H9 (cell line): ENCODE measurements at regions not wholly inside any gene's neighbourhood (a gene's known extent, or its start where the extent isn't known, plus 50 kb on each side); places are given as distances from the start of the nearest gene placed in this dataset.

Experiments
- DNase-seq: peaks from one replicate; pipeline ENCODE4 v3.0.0-alpha.2; 2017
- H2AFZ ChIP-seq: one replicate; pipeline ENCODE4 v1.6.1; 2013; ENCODE audit warnings: mild to moderate bottlenecking, low read length, control low read depth, moderate library complexity
- H2AK5ac ChIP-seq: 2 replicates; pipeline ENCODE4 v1.6.1; 2013; ENCODE audit warnings: low read length, control low read depth, mixed read lengths; ENCODE audit not compliant: insufficient read length
- H2BK120ac ChIP-seq: one replicate; pipeline ENCODE4 v1.6.1; 2013; ENCODE audit warnings: low read depth, mild to moderate bottlenecking, low read length, control low read depth, inconsistent platforms; ENCODE audit not compliant: poor library complexity, severe bottlenecking
- H2BK12ac ChIP-seq: 2 replicates; pipeline ENCODE4 v1.6.1; 2013; ENCODE audit warnings: low read length, control low read depth, mixed read lengths, low read depth; ENCODE audit not compliant: insufficient read length
- H2BK15ac ChIP-seq: 2 replicates; pipeline ENCODE4 v1.6.1; 2013; ENCODE audit warnings: low read depth, low read length, control low read depth
- H2BK20ac ChIP-seq: one replicate; pipeline ENCODE4 v1.6.1; 2013; ENCODE audit warnings: low read depth, mild to moderate bottlenecking, low read length, control low read depth, inconsistent platforms; ENCODE audit not compliant: poor library complexity, severe bottlenecking
- H2BK5ac ChIP-seq: 2 replicates; pipeline ENCODE4 v1.6.1; 2013; ENCODE audit warnings: low read length, control low read depth, mixed read lengths; ENCODE audit not compliant: insufficient read length
- H3K14ac ChIP-seq: 2 replicates; pipeline ENCODE4 v1.6.1; 2013; ENCODE audit warnings: low read length, control low read depth; ENCODE audit not compliant: insufficient read depth
- H3K18ac ChIP-seq: 2 replicates; pipeline ENCODE4 v1.6.1; 2013; ENCODE audit warnings: low read depth, mild to moderate bottlenecking, mixed read lengths, low read length, control low read depth; ENCODE audit not compliant: insufficient read length
- H3K23ac ChIP-seq: 2 replicates; pipeline ENCODE4 v1.6.1; 2013; ENCODE audit warnings: low read length, control low read depth, mixed read lengths, low read depth; ENCODE audit not compliant: insufficient read length
- H3K23me2 ChIP-seq: 2 replicates; pipeline ENCODE4 v1.6.1; 2013; ENCODE audit warnings: low read depth, mild to moderate bottlenecking, mixed read lengths, low read length, control low read depth; ENCODE audit not compliant: insufficient read length, poor library complexity, severe bottlenecking
- H3K27ac ChIP-seq: 2 replicates; pipeline ENCODE4 v1.5.1; 2013; ENCODE audit warnings: low read length, control low read depth, mixed read lengths, low read depth; ENCODE audit not compliant: insufficient read length
- H3K27me3 ChIP-seq: 2 replicates; pipeline ENCODE4 v1.6.1; 2013; ENCODE audit warnings: low read length, control low read depth, inconsistent platforms; ENCODE audit not compliant: insufficient read depth
- H3K4ac ChIP-seq: 2 replicates; pipeline ENCODE4 v1.6.1; 2013; ENCODE audit warnings: low read depth, mild to moderate bottlenecking, control low read depth, inconsistent platforms, low read length, moderate library complexity
- H3K4me1 ChIP-seq: 2 replicates; pipeline ENCODE4 v1.6.1; 2013; ENCODE audit warnings: low read length, control low read depth, inconsistent platforms; ENCODE audit not compliant: insufficient read depth
- H3K4me2 ChIP-seq: 2 replicates; pipeline ENCODE4 v1.6.1; 2013; ENCODE audit warnings: low read length, control low read depth, mixed read lengths; ENCODE audit not compliant: insufficient read length, insufficient read depth
- H3K56ac ChIP-seq: 2 replicates; pipeline ENCODE4 v1.6.1; 2013; ENCODE audit warnings: low read depth, mild to moderate bottlenecking, mixed read lengths, low read length, control low read depth; ENCODE audit not compliant: insufficient read length
- H3K79me1 ChIP-seq: 2 replicates; pipeline ENCODE4 v1.6.1; 2013; ENCODE audit warnings: low read depth, mild to moderate bottlenecking, moderate library complexity, low read length, control low read depth, inconsistent platforms; ENCODE audit not compliant: insufficient read depth, poor library complexity, severe bottlenecking
- H3K79me2 ChIP-seq: 2 replicates; pipeline ENCODE4 v1.6.1; 2013; ENCODE audit warnings: low read length, control low read depth, inconsistent platforms; ENCODE audit not compliant: insufficient read depth
- H3K9ac ChIP-seq: 2 replicates; pipeline ENCODE4 v1.6.1; 2013; ENCODE audit warnings: low read length, control low read depth, mixed read lengths; ENCODE audit not compliant: insufficient read length; ENCODE audit errors: extremely low read depth
- H3K9me3 ChIP-seq: one replicate; pipeline ENCODE4 v1.6.1; 2013; ENCODE audit warnings: low read depth, low read length, inconsistent platforms; ENCODE audit not compliant: control insufficient read depth
- H3T11ph ChIP-seq: one replicate; pipeline ENCODE4 v1.6.1; 2013; ENCODE audit warnings: mild to moderate bottlenecking, low read length, control low read depth, inconsistent platforms
- H4K20me1 ChIP-seq: one replicate; pipeline ENCODE4 v1.6.1; 2013; ENCODE audit not compliant: control insufficient read depth, insufficient read length, insufficient read depth
- H4K5ac ChIP-seq: 2 replicates; pipeline ENCODE4 v1.6.1; 2013; ENCODE audit warnings: low read depth, mild to moderate bottlenecking, mixed read lengths, low read length, control low read depth; ENCODE audit not compliant: insufficient read length
- H4K8ac ChIP-seq: replicated peaks from 2 replicates; pipeline ENCODE4 v1.6.1; 2013; ENCODE audit warnings: low read length, control low read depth, mixed read lengths, low read depth; ENCODE audit not compliant: insufficient read length
- H4K91ac ChIP-seq: 2 replicates; pipeline ENCODE4 v1.6.1; 2013; ENCODE audit warnings: low read depth, mild to moderate bottlenecking, moderate library complexity, mixed read lengths, low read length, control low read depth; ENCODE audit not compliant: insufficient read length
- H3K27ac Mint-ChIP-seq, 3 experiments: 2 replicates in 2 of 3; 3 replicates in 1 of 3; pipeline ENCODE4 v1.8.0; 2020 to 2021; ENCODE audit warnings: mixed read lengths in 3 of 3, mild to moderate bottlenecking in 1 of 3, moderate library complexity in 1 of 3
- H3K27me3 Mint-ChIP-seq: 2 replicates; pipeline ENCODE4 v1.8.0; 2021; ENCODE audit warnings: low read depth, mild to moderate bottlenecking, moderate library complexity, mixed read lengths
- H3K36me3 Mint-ChIP-seq, 3 experiments: 2 replicates in 2 of 3; 3 replicates in 1 of 3; pipeline ENCODE4 v1.8.0; 2020 to 2021; ENCODE audit warnings: low read depth in 3 of 3, mixed read lengths in 3 of 3; ENCODE audit not compliant: insufficient read depth in 1 of 3
- H3K4me1 Mint-ChIP-seq, 2 experiments: 2 replicates each; pipeline ENCODE4 v1.8.0; 2020; ENCODE audit warnings: mixed read lengths in 2 of 2
- H3K4me3 Mint-ChIP-seq, 2 experiments: 2 replicates in 1 of 2; 3 replicates in 1 of 2; pipeline ENCODE4 v1.8.0; 2020 to 2021; ENCODE audit warnings: mild to moderate bottlenecking in 2 of 2, mixed read lengths in 2 of 2, moderate library complexity in 1 of 2
- H3K9me3 Mint-ChIP-seq, 2 experiments: 2 replicates in 1 of 2; 3 replicates in 1 of 2; pipeline ENCODE4 v1.8.0; 2020; ENCODE audit warnings: mild to moderate bottlenecking in 2 of 2, mixed read lengths in 2 of 2, moderate library complexity in 1 of 2
- CTCF ChIP-seq: fragments of 200-600 bp; sonication (generic); conservative IDR thresholded peaks from 3 replicates; pipeline ENCODE4 v1.8.0; 2021; ENCODE audit warnings: antibody characterized with exemption, mild to moderate bottlenecking
- WGBS: extraction: QIAGEN DNeasy Blood & Tissue Kit; methylation state at CpG from one replicate; pipeline ENCODE4 v1.1.7; 2013; ENCODE audit warnings: missing lambda C conversion rate, low lambda C conversion rate, mixed read lengths; ENCODE audit not compliant: insufficient read length; ENCODE audit errors: extremely low coverage; 5-methylcytosine and 5-hydroxymethylcytosine counted together

- Histone ChIP-seq H2BK12ac (no peak overlapping the region), H3K4me1 (no peaks in the 10 kb centered on the region), H3K56ac (no peak overlapping the region), H3T11ph (no peak overlapping the region), H3K14ac (no peak overlapping the region), H4K8ac (no peak overlapping the region), H4K5ac (no peak overlapping the region), H3K23me2 (no peaks in the 10 kb centered on the region), H3K9me3 (no peaks in the 10 kb centered on the region), H4K20me1 (no peaks in the 10 kb centered on the region), H2BK20ac (no peak overlapping the region), H2BK120ac (no peak overlapping the region), H2AK5ac (no peak overlapping the region), H3K9ac (no peak overlapping the region), H3K4me2 (no peak overlapping the region), H3K23ac (no peak overlapping the region), H3K27me3 (no peaks in the 10 kb centered on the region), H2BK15ac (no peak overlapping the region), H3K27ac (no peak overlapping the region), H3K79me2 (no peaks in the 10 kb centered on the region), H2BK5ac (no peak overlapping the region), H2AFZ (no peak overlapping the region), H4K91ac (no peak overlapping the region), H3K79me1 (no peaks in the 10 kb centered on the region), H3K4ac (no peak overlapping the region), H3K18ac (no peak overlapping the region)
- no peaks in the 10 kb centered on the region for H3K4me1 Mint-ChIP-seq
- no peak overlapping the region for H3K4me3 Mint-ChIP-seq
- H3K27ac Mint-ChIP-seq: no peak overlapping the region
- no peak for TF ChIP-seq CTCF
- H3K36me3 Mint-ChIP-seq: no peaks in the 10 kb centered on the region; a peak in 1 of 7 replicates
- no CpG with 5 or more reads among the region's 1 CpG for WGBS
- no peaks in the 10 kb centered on the region; a peak in 1 of 5 replicates for H3K9me3 Mint-ChIP-seq
- DNase-seq: no peak
- no peaks in the 10 kb centered on the region for H3K27me3 Mint-ChIP-seq
Observed at GRCh38 chr6:113057567-113058053, 710.5 kb downstream of the RFPL4B start.
